ENCODE measurements at regions not wholly inside any gene's neighbourhood (a gene's known extent, or its start where the extent isn't known, plus 50 kb on each side); places are given as distances from the start of the nearest gene placed in this dataset.

DNA sequence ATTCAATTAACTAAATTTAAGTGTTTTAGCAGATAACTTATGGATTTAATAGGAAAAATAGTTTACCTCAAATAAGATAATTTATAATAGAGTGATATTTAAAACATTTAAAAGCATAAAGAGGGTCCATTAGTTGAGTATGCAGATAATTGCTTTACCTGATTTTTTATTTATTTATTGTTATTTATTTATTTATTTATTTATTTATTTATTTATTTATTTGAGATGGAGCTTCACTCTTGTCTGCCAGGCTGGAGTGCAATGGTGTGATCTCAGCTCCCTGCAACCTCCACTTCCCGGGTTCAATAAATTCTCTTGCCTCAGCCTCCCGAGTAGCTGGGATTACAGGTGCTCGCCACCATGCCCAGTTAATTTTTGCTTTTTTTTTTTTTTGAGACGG lies 982.9 kb downstream of the TFAP2A start:
- no peak overlapping the region for H3K4me3 ChIP-seq
- no peaks in the 10 kb centered on the region for H3K36me3 ChIP-seq (ENCODE audit: control insufficient read depth in 4 of 4, insufficient read depth in 4 of 4, low read length in 4 of 4)
- ATAC-seq (ENCODE audit: insufficient read depth, low FRiP score) (no peak), DNase-seq (no peak)
- no peaks in the 10 kb centered on the region for H3K27me3 ChIP-seq (ENCODE audit: control insufficient read depth in 3 of 3, insufficient read depth in 3 of 3, low read length in 2 of 3)
- 93 to 96% methylated on average over 4 of the region's 4 CpGs for WGBS, 2 donors
- no peak overlapping the region for H3K27ac ChIP-seq (ENCODE audit: low read depth in 1 of 2, low read length in 1 of 2)
- TF ChIP-seq, protein P1, sequence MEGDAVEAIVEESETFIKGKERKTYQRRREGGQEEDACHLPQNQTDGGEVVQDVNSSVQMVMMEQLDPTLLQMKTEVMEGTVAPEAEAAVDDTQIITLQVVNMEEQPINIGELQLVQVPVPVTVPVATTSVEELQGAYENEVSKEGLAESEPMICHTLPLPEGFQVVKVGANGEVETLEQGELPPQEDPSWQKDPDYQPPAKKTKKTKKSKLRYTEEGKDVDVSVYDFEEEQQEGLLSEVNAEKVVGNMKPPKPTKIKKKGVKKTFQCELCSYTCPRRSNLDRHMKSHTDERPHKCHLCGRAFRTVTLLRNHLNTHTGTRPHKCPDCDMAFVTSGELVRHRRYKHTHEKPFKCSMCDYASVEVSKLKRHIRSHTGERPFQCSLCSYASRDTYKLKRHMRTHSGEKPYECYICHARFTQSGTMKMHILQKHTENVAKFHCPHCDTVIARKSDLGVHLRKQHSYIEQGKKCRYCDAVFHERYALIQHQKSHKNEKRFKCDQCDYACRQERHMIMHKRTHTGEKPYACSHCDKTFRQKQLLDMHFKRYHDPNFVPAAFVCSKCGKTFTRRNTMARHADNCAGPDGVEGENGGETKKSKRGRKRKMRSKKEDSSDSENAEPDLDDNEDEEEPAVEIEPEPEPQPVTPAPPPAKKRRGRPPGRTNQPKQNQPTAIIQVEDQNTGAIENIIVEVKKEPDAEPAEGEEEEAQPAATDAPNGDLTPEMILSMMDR (IDR thresholded peaks at IDR 0.05; ENCODE audit: control extremely low read depth, extremely low read depth) = no peak
- no peaks in the 10 kb centered on the region for H3K9me3 ChIP-seq (ENCODE audit: control insufficient read depth in 4 of 4, insufficient read depth in 3 of 4, low read length in 3 of 4)
- peaks cover 0 to 2% (median 0%) of the 10 kb centered on the region in 5 donors for H3K4me1 ChIP-seq (ENCODE audit: control insufficient read depth in 5 of 5, insufficient read depth in 5 of 5, low read length in 5 of 5)
- no peak overlapping the region for H3K9ac ChIP-seq (ENCODE audit: insufficient read depth in 1 of 2, low read length in 2 of 2)

- no peak overlapping the region for H3K9ac ChIP-seq (ENCODE audit: insufficient read depth in 1 of 2, low read length in 2 of 2)
- no peak overlapping the region for H3K27ac ChIP-seq (ENCODE audit: low read depth in 1 of 2, low read length in 1 of 2)
- H3K9me3 ChIP-seq (ENCODE audit: control insufficient read depth in 4 of 4, insufficient read depth in 3 of 4, low read length in 3 of 4) = no peaks in the 10 kb centered on the region
- H3K36me3 ChIP-seq (ENCODE audit: control insufficient read depth in 4 of 4, insufficient read depth in 4 of 4, low read length in 4 of 4) = no peaks in the 10 kb centered on the region
- no peaks in the 10 kb centered on the region for H3K27me3 ChIP-seq (ENCODE audit: control insufficient read depth in 3 of 3, insufficient read depth in 3 of 3, low read length in 2 of 3)
- H3K4me1 ChIP-seq (ENCODE audit: control insufficient read depth in 5 of 5, insufficient read depth in 5 of 5, low read length in 5 of 5) = no peaks in the 10 kb centered on the region
- no peak for ATAC-seq (ENCODE audit: insufficient read depth, low FRiP score)
- DNase-seq = no peak
- H3K4me3 ChIP-seq = no peak overlapping the region
- TF ChIP-seq, protein P1 (IDR thresholded peaks at IDR 0.05; ENCODE audit: control extremely low read depth, extremely low read depth) = no peak
- 71% methylated on average over 2 of the region's 2 CpGs for WGBS, 2 donors
Observed at GRCh38 chr6:9428421-9429172, 986.3 kb downstream of the TFAP2A start.

DNA sequence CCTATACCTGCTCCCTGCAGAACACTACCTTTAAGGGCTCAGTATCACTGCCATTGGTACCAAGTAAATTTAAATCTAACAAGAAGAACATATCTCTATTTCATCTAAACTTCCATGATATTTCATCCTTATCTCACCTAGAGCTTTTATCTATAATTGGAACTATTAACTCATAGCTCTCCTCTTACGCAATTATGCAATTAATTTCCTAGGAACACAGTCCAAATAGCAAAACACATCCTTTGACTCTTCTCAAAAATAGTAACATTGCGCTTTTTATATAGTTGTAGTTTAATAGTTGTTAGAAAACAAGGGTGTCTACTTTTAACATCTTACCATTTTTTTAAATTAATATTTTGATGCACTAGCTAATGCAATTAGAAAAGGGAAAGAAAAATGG lies 986.8 kb upstream of the SLC35B3 start:
- DNase-seq (no peak), ATAC-seq (ENCODE audit: insufficient read depth, low FRiP score) (no peak)
- H3K4me1 ChIP-seq (ENCODE audit: control insufficient read depth in 5 of 5, insufficient read depth in 5 of 5, low read length in 5 of 5) = peaks cover 0 to 10% (median 0%) of the 10 kb centered on the region in 5 donors
- H3K27ac ChIP-seq (ENCODE audit: low read depth in 1 of 2, low read length in 1 of 2) = no peak overlapping the region
- TF ChIP-seq, protein P1 (IDR thresholded peaks at IDR 0.05; ENCODE audit: control extremely low read depth, extremely low read depth) = no peak
- no peak overlapping the region for H3K9ac ChIP-seq (ENCODE audit: insufficient read depth in 1 of 2, low read length in 2 of 2)
- no peaks in the 10 kb centered on the region for H3K9me3 ChIP-seq (ENCODE audit: control insufficient read depth in 4 of 4, insufficient read depth in 3 of 4, low read length in 3 of 4)
- H3K4me3 ChIP-seq = no peak overlapping the region
- WGBS, 2 donors = 86% methylated on average over 2 of the region's 2 CpGs
- no peaks in the 10 kb centered on the region for H3K27me3 ChIP-seq (ENCODE audit: control insufficient read depth in 3 of 3, insufficient read depth in 3 of 3, low read length in 2 of 3)
- H3K36me3 ChIP-seq (ENCODE audit: control insufficient read depth in 4 of 4, insufficient read depth in 4 of 4, low read length in 4 of 4) = no peaks in the 10 kb centered on the region
